NCI-H128 (cell line): ENCODE measurements at regions not wholly inside any gene's neighbourhood (a gene's known extent, or its start where the extent isn't known, plus 50 kb on each side); places are given as distances from the start of the nearest gene placed in this dataset.
"Not testable (repeated sequence)": the region's sequence is repeated elsewhere in the genome, so short reads cannot be mapped to it uniquely, and the experiment has no call there.

Experiments
- DNase-seq: peaks from one replicate; lab custom pipeline; 2025; ENCODE audit not compliant: unreplicated experiment; lab: John Stamatoyannopoulos, UW

GRCh38 chrX:74251006-74251930 lies 52.7 kb upstream of the ZCCHC13 start:
- no peak for DNase-seq

- no peak for DNase-seq
Observed at GRCh38 chrX:74250574-74250973, 53.4 kb upstream of the ZCCHC13 start.

- DNase-seq: no peak
Observed at GRCh38 chrX:74249963-74250362, 54.0 kb upstream of the ZCCHC13 start.

GRCh38 chrX:74248889-74249288 lies 55.1 kb upstream of the ZCCHC13 start:
- DNase-seq: no peak

- DNase-seq: no peak
Observed at GRCh38 chrX:74246524-74246923, 57.5 kb upstream of the ZCCHC13 start.

GRCh38 chrX:74242484-74243138 lies 61.4 kb upstream of the ZCCHC13 start:
- DNase-seq: no peak

GRCh38 chrX:74242050-74242449 lies 61.9 kb upstream of the ZCCHC13 start:
- no peak for DNase-seq

GRCh38 chrX:74238771-74239170 lies 65.2 kb upstream of the ZCCHC13 start:
- DNase-seq: no peak

GRCh38 chrX:74234818-74235217 lies 69.2 kb upstream of the ZCCHC13 start:
- DNase-seq: no peak

GRCh38 chrX:74232859-74233258 lies 71.1 kb upstream of the ZCCHC13 start:
- no peak for DNase-seq

GRCh38 chrX:74231625-74232024 lies 72.4 kb upstream of the ZCCHC13 start:
- no peak for DNase-seq

GRCh38 chrX:74230094-74230493 lies 73.9 kb upstream of the ZCCHC13 start:
- no peak for DNase-seq

GRCh38 chrX:74225111-74225510 lies 78.9 kb upstream of the ZCCHC13 start:
- no peak for DNase-seq

- DNase-seq: no peak
Observed at GRCh38 chrX:74220277-74220676, 83.7 kb upstream of the ZCCHC13 start.

GRCh38 chrX:74218895-74219294 lies 85.1 kb upstream of the ZCCHC13 start:
- DNase-seq: no peak

GRCh38 chrX:74216421-74216820 lies 87.6 kb upstream of the ZCCHC13 start:
- no peak for DNase-seq

- DNase-seq: no peak
Observed at GRCh38 chrX:74211911-74212310, 92.1 kb upstream of the ZCCHC13 start.

GRCh38 chrX:74207539-74207938 lies 96.4 kb upstream of the ZCCHC13 start:
- no peak for DNase-seq

GRCh38 chrX:74195605-74196004 lies 108.4 kb upstream of the ZCCHC13 start:
- DNase-seq: no peak

- no peak for DNase-seq
Observed at GRCh38 chrX:74195120-74195519, 108.9 kb upstream of the ZCCHC13 start.

- no peak for DNase-seq
Observed at GRCh38 chrX:74187211-74187610, 116.8 kb upstream of the ZCCHC13 start.

GRCh38 chrX:74183047-74183446 lies 120.9 kb upstream of the ZCCHC13 start:
- not testable (repeated sequence) for DNase-seq
